ENCODE measurements at regions not wholly inside any gene's neighbourhood (a gene's known extent, or its start where the extent isn't known, plus 50 kb on each side); places are given as distances from the start of the nearest gene placed in this dataset.
"Not testable (repeated sequence)": the region's sequence is repeated elsewhere in the genome, so short reads cannot be mapped to it uniquely, and the experiment has no call there.

DNA sequence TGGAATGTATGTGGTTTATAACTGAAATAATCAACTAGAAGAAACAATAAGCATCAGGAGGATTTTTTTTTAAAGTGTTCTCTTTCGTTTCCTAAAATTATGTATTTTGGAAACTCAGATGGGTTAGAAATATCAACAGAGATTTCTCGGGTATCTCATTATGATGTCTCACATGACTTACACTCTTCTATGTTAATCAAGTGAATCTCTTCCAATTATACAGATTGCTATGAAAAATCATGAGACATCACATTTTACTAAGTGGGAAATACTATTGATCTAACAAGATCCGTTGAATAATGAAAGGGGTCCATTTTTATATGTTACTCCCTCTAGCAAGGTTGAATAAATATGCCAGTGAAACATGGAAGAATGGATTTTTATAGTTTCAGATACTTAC is 54.7 kb upstream of the NRIP1 start:
- DNase-seq = no peak

DNA sequence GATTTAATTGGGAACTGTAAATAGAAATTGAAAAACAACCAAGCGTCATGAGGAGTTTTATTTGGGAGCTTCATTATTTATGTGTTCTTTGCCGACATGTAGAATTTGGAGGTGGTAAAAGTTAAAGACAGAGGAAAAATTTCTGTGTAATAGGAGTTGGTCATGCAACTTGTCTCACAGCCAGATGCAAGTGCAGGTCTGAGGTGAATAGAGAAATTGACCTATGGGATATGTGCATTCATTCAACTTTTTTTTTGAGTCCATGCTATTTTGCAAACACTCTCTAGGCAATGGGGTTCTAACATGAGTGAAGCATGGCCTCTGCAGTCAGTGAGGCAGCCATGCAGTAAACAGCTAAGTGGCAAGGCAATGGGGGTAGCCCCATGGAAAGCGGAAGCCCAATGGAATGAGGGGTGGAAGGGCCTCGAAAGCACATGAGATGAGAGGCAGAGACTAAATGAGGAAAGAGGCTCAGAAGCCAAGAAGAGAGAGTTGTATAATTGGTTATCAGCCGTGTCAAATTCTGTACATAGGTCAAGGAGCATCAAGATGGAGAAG is 56.4 kb upstream of the NRIP1 start:
- DNase-seq = no peak

DNA sequence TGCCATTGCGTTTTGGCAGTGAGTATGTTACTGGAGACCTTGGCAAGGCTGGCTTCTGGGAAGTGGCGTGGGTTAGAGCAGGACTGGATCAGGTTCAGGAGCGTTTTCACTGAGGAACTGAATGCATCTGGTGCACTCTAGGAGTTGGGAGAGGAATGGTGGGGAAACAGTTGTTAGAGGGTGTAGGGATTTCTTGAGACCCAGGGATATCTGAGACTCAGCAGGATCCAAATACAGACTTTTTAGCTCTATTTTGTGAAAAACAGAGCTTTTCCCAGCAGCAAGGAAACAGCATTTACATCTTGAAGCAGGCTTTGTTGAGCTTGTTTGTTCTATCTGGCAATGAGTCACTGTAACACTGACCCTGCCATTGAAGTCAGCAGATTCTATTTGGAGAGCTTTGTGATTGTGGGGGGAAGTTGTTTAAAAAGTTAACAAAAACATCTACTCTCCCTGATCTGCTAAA is 56.9 kb upstream of the NRIP1 start:
- no peak for DNase-seq

DNA sequence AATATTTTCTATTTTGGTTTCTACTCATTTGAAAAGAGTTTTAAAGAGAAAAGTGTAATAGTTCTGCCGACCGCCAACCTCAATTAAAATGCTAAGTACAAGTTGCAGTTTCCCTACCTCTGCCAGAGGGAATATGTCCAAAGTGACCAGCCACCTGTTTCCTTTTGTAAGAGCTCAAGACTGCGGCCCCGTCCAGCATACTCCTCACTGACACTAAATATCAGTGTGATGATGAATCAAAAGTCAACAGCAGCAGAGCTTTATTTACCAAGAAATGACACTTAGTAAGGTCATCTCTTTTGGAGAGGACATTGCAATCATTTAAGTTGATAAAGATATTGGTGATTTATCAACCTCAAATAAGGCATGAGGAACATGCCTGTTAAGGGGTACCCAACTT is 57.4 kb upstream of the NRIP1 start:
- DNase-seq = no peak

DNA sequence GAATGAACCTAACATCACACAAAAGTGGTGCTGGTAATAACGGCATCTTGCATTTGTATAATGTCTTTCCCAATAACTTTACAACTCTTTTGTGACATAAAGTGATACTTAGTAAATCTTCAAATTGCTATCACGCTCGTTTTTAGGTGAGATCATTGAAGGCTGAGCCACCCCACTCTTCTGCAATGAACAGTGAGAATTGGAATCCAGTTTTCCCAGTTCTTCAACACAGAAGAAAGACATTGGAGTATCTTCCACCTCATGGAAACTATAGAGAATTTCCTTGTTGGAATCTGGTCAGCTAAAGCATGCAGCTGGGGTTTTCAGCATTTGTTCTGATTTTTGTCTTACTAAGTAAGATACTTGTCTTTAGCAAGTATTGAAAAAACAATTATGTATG is 59.9 kb upstream of the NRIP1 start:
- DNase-seq = no peak

DNA sequence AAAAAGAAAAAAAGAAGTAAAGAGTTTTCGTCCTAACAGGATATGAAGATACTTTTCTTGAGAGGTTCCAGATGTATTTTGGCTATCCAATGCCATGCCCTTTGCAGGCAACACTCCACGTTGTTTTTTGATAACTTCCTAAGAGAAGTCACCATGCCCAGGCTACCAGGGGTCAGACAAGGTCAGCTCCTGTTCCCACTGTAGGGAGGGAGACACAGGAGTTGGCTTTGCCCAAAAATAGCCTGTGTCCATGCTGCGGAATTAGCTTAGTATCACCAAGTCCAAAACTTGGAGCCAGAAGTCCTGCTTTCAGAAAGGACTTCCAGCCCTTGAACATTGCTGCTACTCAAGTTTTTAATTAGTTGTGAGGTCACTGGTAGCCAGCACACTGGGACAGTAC is 62.1 kb upstream of the NRIP1 start:
- DNase-seq = no peak

DNA sequence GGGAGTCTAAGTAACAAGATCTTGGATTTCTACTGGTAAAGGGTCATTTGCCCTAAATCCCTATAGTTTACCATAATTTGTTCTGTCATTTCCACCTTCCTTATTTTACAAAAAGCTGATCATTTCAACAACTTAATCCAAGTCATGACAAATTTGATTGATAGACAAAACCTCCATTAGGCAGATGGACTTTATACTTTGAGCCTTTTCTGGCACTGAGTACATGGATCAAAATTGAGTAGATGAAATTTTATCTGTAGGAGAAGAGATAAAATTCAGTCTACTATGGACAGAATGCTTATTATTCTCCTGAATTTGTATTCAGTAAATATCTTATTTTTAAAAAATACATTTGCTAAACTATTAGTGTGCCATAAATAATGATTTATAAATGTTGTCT is 62.6 kb upstream of the NRIP1 start:
- DNase-seq = no peak

DNA sequence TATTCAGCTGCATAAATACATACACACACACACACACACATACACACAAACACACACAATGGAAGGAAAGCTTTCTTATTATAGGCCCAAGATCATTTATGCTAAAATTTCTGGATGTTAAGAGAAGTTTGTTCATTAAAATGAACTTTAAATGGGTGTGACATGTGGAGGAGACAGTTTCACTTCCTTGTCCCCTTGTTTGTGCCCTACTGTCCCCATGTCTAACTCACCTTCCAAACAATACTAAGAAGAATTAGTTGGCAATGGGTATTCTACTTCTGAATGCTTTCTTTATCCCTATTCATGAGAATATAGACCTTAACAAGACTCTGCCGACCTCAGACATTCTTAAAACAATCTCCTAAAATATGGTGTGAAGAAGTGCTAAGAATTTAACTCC is 63.5 kb upstream of the NRIP1 start:
- DNase-seq = no peak

DNA sequence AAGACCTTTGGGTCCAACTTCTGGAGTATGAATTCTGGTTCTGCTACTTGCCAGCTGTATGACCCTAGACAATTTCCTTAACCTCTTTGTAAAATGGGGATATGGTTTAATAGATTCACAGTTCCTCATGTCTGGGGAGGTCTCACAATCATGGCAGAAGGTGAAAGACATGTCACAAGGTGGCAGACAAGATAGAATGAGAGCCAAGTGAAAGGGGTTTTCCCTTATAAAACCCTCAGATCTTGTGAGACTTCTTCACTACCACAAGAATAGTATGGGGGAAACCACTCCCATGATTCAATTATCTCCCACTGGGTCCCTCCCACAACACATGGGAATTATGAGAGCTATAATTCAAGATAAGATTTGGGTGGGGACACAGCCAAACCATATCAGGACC is 63.9 kb upstream of the NRIP1 start:
- DNase-seq = not testable (repeated sequence)

DNA sequence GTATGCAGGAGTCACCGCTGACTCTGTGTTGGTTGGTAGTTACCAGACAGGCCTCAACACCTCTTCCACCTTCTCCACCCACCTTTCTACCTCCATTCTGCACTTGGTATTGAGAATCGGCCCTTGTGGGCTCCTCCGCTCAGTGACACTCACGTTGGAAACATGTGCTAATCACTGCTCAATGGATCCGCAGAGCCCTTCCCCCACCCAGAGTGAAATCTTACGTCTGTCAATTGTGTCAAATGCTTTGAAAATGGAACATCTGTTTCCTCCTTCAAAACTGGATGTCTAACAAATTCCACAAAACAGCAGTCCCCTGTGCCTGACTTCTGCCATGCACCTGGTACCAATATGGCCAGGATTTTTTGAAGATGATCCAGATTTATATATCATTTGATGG is 65.5 kb upstream of the NRIP1 start:
- DNase-seq = no peak

DNA sequence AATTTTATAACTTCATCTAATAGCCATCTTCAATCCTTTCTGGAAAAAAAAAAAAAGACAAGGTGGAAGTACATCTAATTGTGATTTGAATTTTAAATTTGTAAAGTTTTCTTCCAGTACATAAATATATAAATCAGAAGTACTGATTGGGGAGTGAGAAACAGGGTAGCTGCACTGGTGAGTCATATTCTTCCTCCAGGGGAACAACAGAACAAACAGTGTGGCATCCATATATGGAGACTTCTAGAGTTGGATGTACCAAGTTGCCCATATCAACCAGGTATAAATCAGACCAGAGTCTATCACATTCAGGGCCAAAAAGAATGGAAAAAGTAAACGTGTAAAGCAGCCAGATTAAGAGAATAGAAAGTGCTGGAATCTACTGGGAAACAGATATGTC is 66.0 kb upstream of the NRIP1 start:
- no peak for DNase-seq

DNA sequence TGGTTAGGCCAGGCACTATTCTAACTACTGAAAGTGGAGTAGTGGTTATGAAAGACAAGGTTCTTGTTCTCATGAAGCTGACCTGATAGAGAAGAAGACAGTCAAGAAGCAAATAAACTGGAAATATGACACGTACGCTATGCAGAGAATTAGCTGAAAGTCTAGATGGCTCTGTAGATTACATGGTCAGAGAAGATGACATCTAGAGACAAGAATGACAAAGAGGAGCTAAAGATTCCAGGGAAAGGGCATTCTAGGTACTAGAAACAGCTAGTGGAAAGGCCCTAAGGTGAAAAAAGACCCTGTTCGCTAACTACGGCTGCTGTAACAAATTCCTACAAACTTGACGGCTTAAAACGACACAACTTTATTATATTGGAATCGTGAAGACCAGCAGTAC is 68.0 kb upstream of the NRIP1 start:
- no peak for DNase-seq

DNA sequence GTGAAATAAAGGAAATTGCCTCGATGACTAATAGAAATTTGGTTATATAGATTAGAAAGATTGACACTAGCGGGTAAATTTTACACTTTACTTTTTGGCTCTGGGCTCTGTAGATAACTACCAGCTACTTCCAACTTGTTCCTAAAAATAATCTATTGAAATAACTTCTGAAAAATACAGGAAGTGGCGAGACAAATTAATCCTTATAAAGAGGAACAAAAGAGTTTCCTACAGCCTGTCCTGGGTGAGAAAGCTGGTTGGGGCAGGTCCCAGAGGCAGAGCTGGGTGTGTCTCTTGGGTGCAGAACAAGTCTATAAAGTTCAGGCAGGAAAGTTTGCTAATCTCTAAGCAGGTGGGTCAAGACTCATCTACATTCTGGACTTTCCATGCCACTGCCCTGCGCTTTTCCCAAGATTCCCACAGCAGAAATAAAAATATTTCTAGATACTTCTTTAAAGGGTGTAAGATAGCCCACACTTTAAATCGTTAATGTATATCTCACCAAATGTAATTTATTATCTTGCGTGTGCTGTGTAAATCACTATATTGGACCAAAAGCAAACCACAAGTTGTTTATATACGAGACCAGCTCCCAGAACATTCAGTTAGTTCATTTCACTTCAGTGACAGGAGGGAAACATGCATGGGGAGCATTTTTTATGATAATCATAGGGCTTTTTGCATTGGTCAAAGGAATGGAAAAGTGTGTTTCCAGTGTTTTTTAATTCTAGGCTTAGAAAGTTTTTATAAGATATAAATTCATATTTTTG is 70.1 kb upstream of the NRIP1 start:
- DNase-seq = no peak

DNA sequence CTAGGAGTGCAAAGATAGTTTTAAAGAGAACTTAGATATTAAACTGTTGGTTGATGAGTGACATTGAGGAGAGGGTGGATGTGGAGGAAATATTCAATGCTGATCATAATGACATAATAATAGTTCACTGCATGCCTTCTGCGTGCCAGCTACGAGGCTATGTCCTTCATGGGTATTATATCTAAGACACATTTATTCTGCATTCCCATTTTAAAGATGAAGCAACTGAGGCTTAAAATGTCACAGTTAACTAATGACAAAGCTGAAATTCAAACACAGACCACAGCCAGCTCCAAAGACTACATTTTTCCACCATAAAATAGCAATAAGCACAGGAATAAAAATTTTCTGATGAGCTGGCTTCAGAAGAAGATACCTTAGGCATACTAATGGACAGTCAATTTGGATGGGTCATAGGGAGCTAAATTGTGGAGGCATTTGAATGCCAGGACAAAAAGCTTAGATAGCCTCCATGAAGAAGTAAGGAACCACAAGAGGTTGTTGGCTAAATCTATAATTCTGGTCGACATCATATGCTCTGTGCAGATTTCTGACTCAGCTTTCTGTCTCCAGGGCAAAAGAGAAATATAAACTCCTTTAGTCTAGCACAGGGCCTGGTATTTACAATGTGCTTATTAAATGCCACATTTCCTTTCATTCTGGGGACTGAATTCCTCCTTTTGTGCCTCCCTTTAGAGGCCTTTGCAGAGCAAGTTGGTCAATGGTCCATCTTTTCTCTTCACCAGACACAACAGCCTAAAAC is 71.2 kb upstream of the NRIP1 start:
- DNase-seq = no peak

DNA sequence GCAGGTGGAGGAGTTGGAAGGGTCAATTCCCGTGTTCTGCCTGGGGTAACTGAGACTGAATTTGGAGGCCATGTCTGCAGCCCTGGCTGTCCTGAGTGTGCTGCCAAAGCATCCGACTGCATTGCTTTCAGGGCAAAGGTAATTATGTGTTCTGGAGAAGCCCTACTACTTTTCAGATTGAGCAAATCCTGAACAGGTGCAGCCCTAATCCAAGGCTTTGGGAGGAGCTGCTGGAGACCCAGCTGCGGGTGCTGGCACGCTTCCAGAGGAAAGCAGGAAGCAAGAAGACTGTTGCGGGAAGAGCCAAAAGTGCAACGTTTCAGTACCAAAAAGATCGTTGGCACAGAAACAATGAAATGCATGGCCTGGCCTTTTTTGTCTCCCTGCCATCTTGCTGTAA is 73.7 kb upstream of the NRIP1 start:
- no peak for DNase-seq

DNA sequence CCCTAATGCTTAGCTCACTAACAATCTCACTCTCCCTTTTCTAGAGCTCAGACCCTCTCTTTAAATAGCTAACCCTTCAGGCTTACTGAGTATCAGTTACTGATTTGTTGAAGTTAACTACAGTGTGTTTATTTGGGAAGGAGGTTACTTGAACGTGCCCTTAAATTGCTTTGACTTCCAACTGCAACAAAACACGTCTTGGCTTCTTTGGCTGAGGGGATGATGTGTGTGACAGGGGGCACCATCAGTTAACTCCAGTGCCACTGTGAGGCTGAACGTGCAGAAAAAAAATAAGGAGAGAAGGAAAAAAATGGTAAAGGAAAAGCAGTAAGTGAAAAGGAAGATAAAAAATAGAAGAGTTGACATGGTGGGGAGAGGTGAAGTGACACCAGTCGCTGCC is 75.1 kb upstream of the NRIP1 start:
- DNase-seq = no peak

DNA sequence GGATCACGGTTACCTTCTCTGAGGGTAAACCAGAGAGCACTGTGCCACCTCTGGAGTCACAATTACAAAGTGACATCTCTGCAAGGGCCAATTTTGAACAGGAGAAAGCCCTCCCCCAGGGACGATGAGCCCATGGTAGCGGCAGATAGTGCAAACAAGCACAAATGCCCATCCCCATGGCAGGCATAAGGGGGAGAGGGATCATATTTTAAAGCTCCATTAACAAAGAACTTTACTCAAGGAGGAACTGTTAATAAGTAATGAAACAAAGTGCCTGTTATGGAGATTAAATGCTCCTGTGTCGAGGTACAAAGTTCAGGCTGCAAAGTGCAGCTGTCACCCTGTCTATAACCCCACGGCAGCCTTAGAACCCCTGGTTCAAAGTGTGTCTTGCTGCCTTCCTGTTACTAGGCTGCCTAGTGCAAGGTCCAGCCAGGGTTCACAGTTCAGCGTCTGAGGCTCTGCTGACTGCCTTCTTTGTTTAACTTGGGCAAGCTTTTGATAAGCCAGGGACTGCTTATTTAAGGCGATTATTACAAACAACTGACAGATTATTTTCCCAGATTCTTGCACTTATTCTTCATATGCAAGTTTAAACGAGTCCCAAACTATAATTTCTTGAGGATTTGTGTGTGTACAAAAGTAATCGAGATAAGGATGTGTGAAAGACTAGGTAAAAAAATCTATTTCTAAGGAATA is 75.7 kb upstream of the NRIP1 start:
- no peak for DNase-seq

DNA sequence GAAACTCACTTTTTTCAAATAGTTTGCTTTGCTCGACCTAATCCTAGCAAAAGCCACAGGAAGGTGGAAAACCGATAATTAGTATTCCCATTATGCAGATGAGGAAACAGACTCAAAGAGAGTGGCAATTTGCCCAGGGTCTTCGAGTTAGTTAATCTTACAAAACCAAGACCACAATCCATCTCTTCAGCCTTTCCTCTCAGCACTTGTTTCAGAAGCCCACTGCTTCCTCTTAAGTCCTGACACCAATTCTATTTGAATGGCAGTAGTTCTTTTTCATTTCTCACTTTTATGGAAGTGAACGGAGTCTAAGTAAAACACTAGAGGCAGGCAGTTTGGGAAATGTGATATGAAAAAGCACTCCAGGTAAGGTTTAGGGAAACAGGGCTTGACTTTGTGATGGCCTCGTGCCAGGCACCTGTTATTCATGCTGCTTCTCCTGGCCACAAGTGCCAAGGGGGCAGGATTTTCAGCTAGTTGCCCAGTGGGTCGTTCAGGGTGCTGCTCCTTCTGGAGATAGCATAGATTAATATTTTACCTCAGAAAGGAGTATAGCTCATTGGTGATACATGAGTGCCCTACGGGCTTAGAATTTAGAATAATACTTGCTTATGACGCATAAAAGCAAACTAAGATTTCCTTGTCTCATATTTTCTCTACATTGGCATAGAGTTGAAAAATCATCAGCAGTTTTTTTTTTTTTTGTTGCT is 76.6 kb upstream of the NRIP1 start:
- no peak for DNase-seq

DNA sequence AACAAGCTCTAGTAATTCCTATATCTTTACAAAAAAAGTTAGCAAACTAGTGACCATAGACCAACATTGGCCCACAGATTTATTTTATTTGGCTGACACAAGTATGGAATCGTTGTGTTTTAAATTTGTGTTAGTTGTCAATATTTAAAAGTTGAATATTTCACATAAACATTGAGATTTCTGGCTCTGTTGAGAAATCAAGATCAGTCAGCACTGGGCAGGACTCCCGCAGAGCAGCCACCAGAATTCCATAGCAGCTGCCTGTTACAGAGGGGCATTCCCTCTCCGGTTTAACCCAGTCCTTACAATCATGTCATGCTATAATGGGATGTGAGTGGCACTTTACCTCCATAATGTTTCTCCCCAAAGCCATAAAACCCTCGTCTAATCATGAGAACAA is 79.2 kb upstream of the NRIP1 start:
- DNase-seq = no peak

DNA sequence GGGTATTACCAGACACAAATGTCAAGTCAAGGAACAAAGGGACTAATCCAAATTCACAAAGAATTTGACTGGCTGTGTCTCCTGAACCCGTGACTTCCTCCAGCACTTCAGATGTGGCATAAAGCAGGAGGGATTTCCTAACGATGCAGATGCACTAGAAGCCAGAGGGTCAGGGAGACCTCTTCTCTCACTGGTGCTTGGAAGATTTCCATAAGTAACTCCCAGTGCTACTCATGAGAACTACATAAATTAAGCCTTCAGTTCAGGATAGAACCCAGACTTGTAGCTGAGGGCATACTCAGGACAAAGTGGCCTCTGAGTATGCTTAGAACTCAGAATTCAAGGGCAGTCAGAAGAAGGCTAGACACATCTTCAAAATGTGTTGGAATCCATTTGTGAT is 83.6 kb upstream of the NRIP1 start:
- no peak for DNase-seq

DNA sequence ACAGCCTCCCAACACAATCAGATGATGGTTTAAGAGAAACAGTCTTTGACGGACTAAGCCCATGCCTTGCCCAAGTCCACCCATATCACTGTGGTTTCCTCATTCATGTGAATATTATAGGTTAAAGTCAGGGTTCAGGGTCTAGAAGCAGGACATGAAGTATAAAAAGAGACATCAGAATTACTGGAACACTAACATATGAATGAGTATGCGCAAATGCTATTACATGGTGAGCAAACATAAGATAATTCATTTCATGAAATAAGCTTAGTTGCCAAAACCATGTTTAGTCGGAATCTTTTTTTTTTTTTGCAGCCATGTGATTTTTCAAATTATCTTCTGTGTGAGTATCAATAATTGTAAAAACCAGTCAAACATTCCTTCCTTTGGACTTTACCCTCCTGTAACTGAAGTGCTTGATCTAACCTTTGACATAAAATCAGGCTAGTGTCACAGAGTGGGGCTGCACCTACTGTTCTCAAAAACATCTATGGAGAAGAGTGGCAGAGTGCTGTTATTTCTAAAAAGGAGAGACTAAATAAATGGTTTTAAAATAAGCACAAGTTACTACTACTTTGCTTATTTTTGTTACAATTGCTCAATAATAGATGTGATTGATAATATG is 84.9 kb upstream of the NRIP1 start:
- DNase-seq = no peak

DNA sequence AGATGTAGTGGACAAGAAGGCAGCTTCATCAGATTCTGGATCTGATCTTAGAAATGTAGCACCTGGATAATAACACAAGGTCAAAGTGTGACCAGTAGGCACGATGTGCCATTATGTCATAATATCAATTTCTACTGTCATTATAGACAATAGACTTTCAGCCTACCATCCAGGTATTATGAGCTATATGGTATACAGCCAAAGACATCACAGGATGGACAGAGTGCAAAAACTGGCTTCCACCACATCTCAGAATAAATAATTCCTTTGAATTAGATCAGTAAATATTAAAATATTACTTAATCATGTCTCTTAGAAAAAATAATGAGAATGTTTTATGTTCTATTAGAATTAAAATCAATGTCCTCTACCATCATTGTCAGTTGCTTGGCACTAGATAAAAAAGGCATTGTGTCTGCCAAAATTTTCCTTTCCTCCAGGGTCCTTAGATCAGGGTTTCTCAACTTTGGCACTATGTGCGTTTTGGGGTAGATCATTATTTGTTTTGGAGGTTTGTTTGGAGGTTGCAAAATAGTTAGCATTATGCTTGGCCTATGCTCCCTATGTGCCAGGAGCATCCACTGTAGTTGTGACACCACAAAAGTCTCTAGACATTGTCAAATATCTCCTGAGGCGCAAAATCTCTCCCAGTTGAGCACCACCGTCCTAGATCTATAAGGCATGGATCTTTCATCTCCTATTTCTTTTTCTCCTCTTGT is 86.7 kb upstream of the NRIP1 start:
- DNase-seq = no peak
